MM.1S (cell line): ENCODE measurements at regions not wholly inside any gene's neighbourhood (a gene's known extent, or its start where the extent isn't known, plus 50 kb on each side); places are given as distances from the start of the nearest gene placed in this dataset.

ENCODE experiments used
- DNase-seq: peaks from one replicate; pipeline ENCODE4 v3.0.0-alpha.2; 2015
- H2AFZ ChIP-seq: fragments of 300-600 bp; sonication (generic); 2 replicates; pipeline ENCODE4 v1.6.0; 2016; ENCODE audit warnings: antibody characterized with exemption, low read length
- H3F3A ChIP-seq: fragments of 300-600 bp; sonication (generic); 2 replicates; pipeline ENCODE4 v1.6.1; 2016; ENCODE audit warnings: mild to moderate bottlenecking, antibody characterized with exemption, low read length, moderate library complexity, mixed read lengths; ENCODE audit not compliant: insufficient read depth
- H3K27ac ChIP-seq: fragments of 300-600 bp; sonication (generic); 2 replicates; pipeline ENCODE4 v1.5.1; 2016; ENCODE audit warnings: mild to moderate bottlenecking, low read length
- H3K27me3 ChIP-seq: fragments of 300-600 bp; sonication (generic); replicated peaks from 2 replicates; pipeline ENCODE4 v1.6.0; 2016; ENCODE audit warnings: low read length; ENCODE audit not compliant: insufficient read depth
- H3K36me3 ChIP-seq: fragments of 300-600 bp; sonication (generic); replicated peaks from 2 replicates; pipeline ENCODE4 v1.6.1; 2016; ENCODE audit warnings: mild to moderate bottlenecking, low read length, mixed read lengths; ENCODE audit not compliant: insufficient read depth
- H3K4me1 ChIP-seq: fragments of 300-600 bp; sonication (generic); 2 replicates; pipeline ENCODE4 v1.6.1; 2016; ENCODE audit warnings: low read length, mixed read lengths
- H3K4me2 ChIP-seq: fragments of 300-600 bp; sonication (generic); 2 replicates; pipeline ENCODE4 v1.6.0; 2016; ENCODE audit warnings: low read depth, low read length
- H3K4me3 ChIP-seq: fragments of 300-600 bp; sonication (generic); 2 replicates; pipeline ENCODE4 v1.5.1; 2016; ENCODE audit warnings: low read length, mixed read lengths
- H3K79me2 ChIP-seq: fragments of 300-600 bp; sonication (generic); 2 replicates; pipeline ENCODE4 v1.6.1; 2016; ENCODE audit warnings: mixed run types, low read length, mixed read lengths
- H3K9ac ChIP-seq: fragments of 300-600 bp; sonication (generic); 2 replicates; pipeline ENCODE4 v1.6.1; 2016; ENCODE audit warnings: low read length, mixed read lengths
- H3K9me2 ChIP-seq: fragments of 300-600 bp; sonication (generic); replicated peaks from 2 replicates; pipeline ENCODE4 v1.6.1; 2016; ENCODE audit warnings: mild to moderate bottlenecking, low read length, mixed read lengths; ENCODE audit not compliant: insufficient read depth
- H3K9me3 ChIP-seq: fragments of 300-600 bp; sonication (generic); replicated peaks from 2 replicates; pipeline ENCODE4 v1.6.1; 2016; ENCODE audit warnings: mild to moderate bottlenecking, low read length, mixed read lengths; ENCODE audit not compliant: insufficient read depth
- H4K20me1 ChIP-seq: fragments of 300-600 bp; sonication (generic); 2 replicates; pipeline ENCODE4 v1.6.1; 2016; ENCODE audit warnings: mild to moderate bottlenecking, low read length, moderate library complexity, mixed read lengths; ENCODE audit not compliant: insufficient read depth
- CTCF ChIP-seq: fragments of 300-600 bp; sonication (generic); IDR thresholded peaks from 2 replicates; pipeline ENCODE4 v1.5.1; 2016; ENCODE audit warnings: antibody characterized with exemption, low read length, mixed read lengths
- EZH2 ChIP-seq: fragments of 300-600 bp; sonication (generic); optimal IDR thresholded peaks from 2 replicates; pipeline ENCODE3; 2017; ENCODE audit warnings: low read depth, mild to moderate bottlenecking, antibody characterized with exemption, low read length, mixed read lengths
- EZH2phosphoT487 ChIP-seq: fragments of 300-600 bp; sonication (generic); IDR thresholded peaks from 2 replicates; pipeline ENCODE4 v1.6.1; 2018; ENCODE audit warnings: antibody characterized with exemption, low read length

- H4K20me1 ChIP-seq, result no peaks in the 10 kb centered on the region
- no peaks in the 10 kb centered on the region for H3K9me2 ChIP-seq
- no peak for DNase-seq
- H3K36me3 ChIP-seq, result no peaks in the 10 kb centered on the region
- H2AFZ ChIP-seq, result no peak overlapping the region
- no peaks in the 10 kb centered on the region for H3K79me2 ChIP-seq
- no peaks in the 10 kb centered on the region for H3K9me3 ChIP-seq
- H3K9ac ChIP-seq, result no peak overlapping the region
- no peak overlapping the region for H3K4me2 ChIP-seq
- no peaks in the 10 kb centered on the region; the same call in 1 of the 2 replicates for H3K27me3 ChIP-seq
- no peak overlapping the region for H3K4me3 ChIP-seq
- no peaks in the 10 kb centered on the region for H3F3A ChIP-seq
- no peak overlapping the region for H3K27ac ChIP-seq
- no peak for TF ChIP-seq CTCF
- no peak for TF ChIP-seq EZH2
- no peak for TF ChIP-seq EZH2phosphoT487
- H3K4me1 ChIP-seq, result no peaks in the 10 kb centered on the region
Measured at GRCh38 chr12:107344035-107344808, 250.9 kb upstream of the CRY1 start.

DNA sequence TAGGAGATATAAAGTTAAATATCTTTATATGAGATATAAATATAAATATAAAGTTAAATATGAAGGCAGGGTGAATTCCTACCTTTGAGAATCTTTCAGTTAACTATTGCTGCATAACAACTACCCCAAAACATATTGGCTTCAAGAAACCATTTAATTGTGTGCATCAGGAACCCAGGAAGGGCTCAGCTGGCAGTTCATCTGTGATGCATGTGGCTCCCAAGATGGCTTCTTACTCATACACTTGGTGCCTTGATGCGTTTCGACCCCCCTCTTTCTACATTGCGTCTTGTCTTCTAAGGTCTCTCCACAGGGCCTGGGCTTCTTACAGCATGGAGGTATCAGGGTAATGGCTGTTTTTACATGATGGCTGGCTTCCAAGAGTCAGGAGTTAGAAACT is 253.9 kb upstream of the CRY1 start:
- Histone ChIP-seq H3K36me3 (no peaks in the 10 kb centered on the region), H3K4me1 (no peaks in the 10 kb centered on the region), H3K9ac (no peak overlapping the region), H2AFZ (no peak overlapping the region), H3F3A (no peaks in the 10 kb centered on the region), H3K4me2 (no peak overlapping the region), H3K27me3 (no peaks in the 10 kb centered on the region), H4K20me1 (no peaks in the 10 kb centered on the region), H3K79me2 (no peaks in the 10 kb centered on the region), H3K9me3 (no peaks in the 10 kb centered on the region), H3K27ac (no peak overlapping the region), H3K9me2 (no peaks in the 10 kb centered on the region), H3K4me3 (no peak overlapping the region)
- DNase-seq, result no peak
- TF ChIP-seq CTCF (no peak), EZH2phosphoT487 (no peak), EZH2 (no peak)

DNA sequence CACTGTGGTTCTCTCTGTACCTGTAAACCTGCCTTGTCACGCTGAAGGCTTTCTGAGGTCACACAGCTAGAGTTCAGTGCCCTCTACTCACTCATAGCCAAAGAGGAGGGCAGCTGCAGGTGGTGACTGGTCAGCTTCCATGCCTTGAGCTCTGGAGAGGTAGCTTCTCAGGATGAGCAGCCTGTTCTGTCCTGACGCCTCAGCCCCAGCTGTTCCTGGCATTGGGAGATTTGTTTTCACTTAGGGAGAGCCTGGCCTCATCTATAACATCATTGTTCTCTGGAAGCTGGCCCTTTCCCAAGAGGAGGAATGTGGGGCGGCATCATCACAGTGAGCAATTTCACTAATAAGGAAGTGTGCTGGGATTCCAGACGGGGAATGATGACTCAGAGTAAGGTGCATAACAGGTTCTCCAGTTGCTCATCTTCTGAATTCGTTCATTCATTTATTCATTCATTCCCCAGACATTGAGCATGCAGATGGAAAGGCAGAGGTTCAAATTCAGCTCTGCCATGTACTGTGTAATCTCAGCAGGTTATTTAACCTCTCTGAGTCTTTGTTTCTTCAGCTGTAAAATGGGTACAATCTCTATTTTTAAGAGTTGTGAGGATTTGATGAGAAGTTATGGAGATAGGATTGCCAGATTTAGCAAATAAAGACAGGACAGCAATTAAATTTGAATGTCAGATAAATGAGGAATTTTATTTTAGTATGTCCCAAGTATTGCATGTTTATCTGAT is 255.8 kb upstream of the CRY1 start:
- no peak overlapping the region for H3K4me3 ChIP-seq
- no peaks in the 10 kb centered on the region for H3K4me1 ChIP-seq
- no peaks in the 10 kb centered on the region for H3F3A ChIP-seq

More for the DNA sequence above, 255.8 kb upstream of the CRY1 start:
- Histone ChIP-seq H3K79me2 (no peaks in the 10 kb centered on the region), H3K9me3 (no peaks in the 10 kb centered on the region), H3K27me3 (no peaks in the 10 kb centered on the region), H2AFZ (no peak overlapping the region), H3K36me3 (no peaks in the 10 kb centered on the region), H3K27ac (no peak overlapping the region), H4K20me1 (no peaks in the 10 kb centered on the region), H3K4me2 (no peak overlapping the region), H3K9me2 (no peaks in the 10 kb centered on the region), H3K9ac (no peak overlapping the region)
- TF ChIP-seq EZH2 (no peak), CTCF (no peak), EZH2phosphoT487 (no peak)
- DNase-seq, result no peak
